ENCODE measurements at regions not wholly inside any gene's neighbourhood (a gene's known extent, or its start where the extent isn't known, plus 50 kb on each side); places are given as distances from the start of the nearest gene placed in this dataset.

GRCh38 chr19:16026131-16026530, 50.2 kb upstream of the TPM4 start:
- DNase-seq (ENCODE audit: low spot score), result no peak
- H3K27ac Mint-ChIP-seq, result no peak overlapping the region
- intact Hi-C loops (cut with micrococcal nuclease), result no loop called here
- no peaks in the 10 kb centered on the region for H3K9me3 Mint-ChIP-seq
- H3K27me3 Mint-ChIP-seq (ENCODE audit: low read depth), result no peaks in the 10 kb centered on the region
- no peak overlapping the region for H3K4me3 Mint-ChIP-seq (ENCODE audit: low read depth)
- H3K36me3 Mint-ChIP-seq (ENCODE audit: low read depth), result no peaks in the 10 kb centered on the region
- H3K4me1 Mint-ChIP-seq (ENCODE audit: low read depth), result peaks cover 2% of the 10 kb centered on the region
